ENCODE measurements at regions not wholly inside any gene's neighbourhood (a gene's known extent, or its start where the extent isn't known, plus 50 kb on each side); places are given as distances from the start of the nearest gene placed in this dataset.
"Not testable (repeated sequence)": the region's sequence is repeated elsewhere in the genome, so short reads cannot be mapped to it uniquely, and the experiment has no call there.

DNA sequence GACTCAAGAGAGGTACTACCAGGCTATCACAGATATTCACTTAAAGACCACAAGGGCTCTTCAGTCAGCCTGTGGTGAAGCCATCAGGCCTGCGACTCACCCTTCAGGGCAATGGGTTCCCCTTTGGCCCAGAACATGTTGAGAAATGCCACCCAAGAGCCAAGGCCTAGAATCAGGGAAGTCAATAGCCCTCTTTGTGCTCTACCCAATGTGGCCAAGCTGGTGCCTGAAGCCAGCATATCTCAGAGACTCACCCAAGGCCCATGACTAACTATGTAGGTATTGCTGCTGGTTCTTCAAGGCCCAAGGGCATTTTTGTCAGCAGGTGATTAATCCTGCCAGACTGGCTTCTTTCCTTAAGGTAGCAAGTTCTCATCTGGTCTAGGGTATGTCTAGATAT is 338.9 kb upstream of the SETBP1 start:
- DNase-seq (ENCODE audit: low spot score) = no peak

GRCh38 chr18:44342162-44342561 is 338.5 kb upstream of the SETBP1 start:
- no peak for DNase-seq (ENCODE audit: low spot score)

- DNase-seq (ENCODE audit: low spot score) = no peak
Measured at GRCh38 chr18:44342946-44343345, 337.7 kb upstream of the SETBP1 start.

GRCh38 chr18:44343570-44343969 is 337.1 kb upstream of the SETBP1 start:
- no peak for DNase-seq (ENCODE audit: low spot score)

DNA sequence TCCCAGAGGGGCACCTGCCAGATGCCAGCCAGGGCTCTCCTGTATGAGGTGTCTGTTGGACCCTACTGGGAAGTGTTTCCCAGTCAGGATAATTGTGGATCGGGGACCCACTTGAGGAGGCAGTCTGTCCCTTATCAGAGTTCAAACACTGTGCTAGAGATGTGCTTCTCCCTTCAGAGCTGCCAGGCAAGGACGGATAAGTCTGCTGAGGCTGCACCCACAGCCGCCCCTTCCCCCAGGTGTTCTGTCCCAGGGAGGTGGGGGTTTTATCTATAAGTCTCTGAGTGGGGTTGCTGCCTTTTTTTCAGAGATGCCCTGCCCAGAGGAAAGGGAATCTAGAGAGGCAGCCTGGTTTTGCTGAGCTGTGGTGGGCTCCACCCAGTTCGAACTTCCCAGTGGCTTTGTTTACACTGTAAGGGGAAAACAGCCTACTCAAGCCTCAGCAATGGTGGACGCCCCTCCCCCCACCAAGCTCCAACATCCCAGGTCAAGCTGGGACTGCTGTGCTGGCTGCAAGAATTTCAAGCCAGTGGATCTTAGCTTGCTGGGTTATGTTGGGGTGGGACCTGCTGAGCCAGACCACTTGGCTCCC is 324.0 kb upstream of the SETBP1 start:
- no peak for DNase-seq (ENCODE audit: low spot score)

- no peak for DNase-seq (ENCODE audit: low spot score)
Measured at GRCh38 chr18:44358402-44358801, 322.3 kb upstream of the SETBP1 start.

GRCh38 chr18:44359741-44360140 is 320.9 kb upstream of the SETBP1 start:
- not testable (repeated sequence) for DNase-seq (ENCODE audit: low spot score)

DNA sequence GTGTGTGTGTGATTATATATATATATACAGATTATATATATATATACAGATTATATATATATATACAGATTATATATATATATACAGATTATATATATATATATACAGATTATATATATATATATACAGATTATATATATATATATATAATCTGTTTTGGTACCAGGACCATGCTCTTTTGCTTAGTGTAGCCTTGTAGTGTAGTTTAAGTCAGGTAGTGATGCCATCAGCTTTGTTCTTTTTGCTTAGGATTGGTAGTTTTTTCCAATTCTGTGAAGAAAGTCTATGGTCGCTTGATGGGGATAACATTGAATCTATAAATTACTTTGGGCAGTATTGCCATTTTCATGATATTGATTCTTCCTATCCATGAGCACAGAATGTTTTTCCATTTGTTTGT is 318.5 kb upstream of the SETBP1 start:
- not testable (repeated sequence) for DNase-seq (ENCODE audit: low spot score)

- no peak for DNase-seq (ENCODE audit: low spot score)
Measured at GRCh38 chr18:44370861-44371260, 309.8 kb upstream of the SETBP1 start.

- DNase-seq (ENCODE audit: low spot score) = no peak
Measured at GRCh38 chr18:44374966-44375365, 305.7 kb upstream of the SETBP1 start.

GRCh38 chr18:44386401-44386800 is 294.3 kb upstream of the SETBP1 start:
- no peak for DNase-seq (ENCODE audit: low spot score)

GRCh38 chr18:44388329-44388728 is 292.4 kb upstream of the SETBP1 start:
- no peak for DNase-seq (ENCODE audit: low spot score)

- no peak for DNase-seq (ENCODE audit: low spot score)
Measured at GRCh38 chr18:44392933-44393332, 287.8 kb upstream of the SETBP1 start.

DNA sequence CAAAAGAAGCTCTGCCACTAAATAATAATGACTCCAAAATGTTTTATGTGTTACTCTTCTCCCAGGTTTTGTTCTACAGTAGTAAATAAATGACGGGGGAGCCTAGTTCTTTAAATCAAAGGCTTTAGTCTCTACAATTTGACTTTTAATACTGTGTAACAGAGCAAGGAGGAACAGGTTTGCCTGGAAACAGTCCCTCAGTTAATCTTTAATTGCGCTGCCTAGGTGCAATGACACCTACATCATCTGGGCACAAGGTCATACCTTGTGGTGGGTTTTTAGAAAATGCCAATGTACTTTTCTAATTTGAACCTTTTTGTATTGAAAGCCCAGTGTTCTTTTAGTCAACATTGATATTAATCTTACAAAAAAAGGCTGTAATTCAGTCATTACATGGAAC is 287.3 kb upstream of the SETBP1 start:
- no peak for DNase-seq (ENCODE audit: low spot score)

DNA sequence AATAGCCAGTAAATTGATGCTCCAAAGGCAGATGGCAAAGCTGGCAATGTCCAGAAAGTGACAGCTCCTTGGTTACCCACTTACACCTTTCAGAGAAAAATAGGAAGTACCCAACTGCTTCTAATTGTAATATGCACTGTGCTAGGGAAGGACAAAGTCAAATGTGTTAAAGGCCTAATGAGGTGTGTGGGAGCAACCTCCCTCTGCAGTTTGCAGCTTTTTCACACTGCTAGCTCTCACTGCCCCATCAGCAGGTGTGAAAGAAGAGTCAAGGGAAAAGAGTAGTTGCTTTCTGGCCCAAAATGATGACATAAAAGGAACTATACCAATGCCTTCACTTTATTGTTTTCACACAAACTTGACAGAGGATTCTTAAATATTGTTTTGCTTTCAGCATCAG is 284.1 kb upstream of the SETBP1 start:
- no peak for DNase-seq (ENCODE audit: low spot score)

GRCh38 chr18:44409071-44409470 is 271.6 kb upstream of the SETBP1 start:
- no peak for DNase-seq (ENCODE audit: low spot score)

GRCh38 chr18:44409515-44409914 is 271.2 kb upstream of the SETBP1 start:
- DNase-seq (ENCODE audit: low spot score) = no peak

DNA sequence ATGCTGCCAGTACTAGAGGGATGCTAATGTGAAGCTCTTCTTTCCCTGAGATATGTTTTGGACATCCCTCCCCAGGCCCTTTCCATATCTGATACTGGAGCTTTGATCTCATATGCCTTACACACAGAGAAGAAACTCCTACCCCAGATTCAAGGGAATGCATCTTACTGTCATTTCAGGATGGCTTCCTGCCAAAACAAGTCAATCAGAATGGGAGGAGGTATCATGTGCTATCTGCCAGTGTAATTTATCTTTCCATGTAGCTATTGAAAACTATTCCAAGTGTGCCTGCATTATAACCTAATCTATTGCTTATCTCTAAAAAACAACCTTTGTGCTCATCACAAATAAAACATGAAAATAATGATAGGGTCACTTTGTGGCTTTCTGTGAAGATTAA is 269.9 kb upstream of the SETBP1 start:
- no peak for DNase-seq (ENCODE audit: low spot score)

GRCh38 chr18:44411262-44411905 is 269.3 kb upstream of the SETBP1 start:
- DNase-seq (ENCODE audit: low spot score) = no peak

GRCh38 chr18:44411976-44412375 is 268.7 kb upstream of the SETBP1 start:
- no peak for DNase-seq (ENCODE audit: low spot score)

DNA sequence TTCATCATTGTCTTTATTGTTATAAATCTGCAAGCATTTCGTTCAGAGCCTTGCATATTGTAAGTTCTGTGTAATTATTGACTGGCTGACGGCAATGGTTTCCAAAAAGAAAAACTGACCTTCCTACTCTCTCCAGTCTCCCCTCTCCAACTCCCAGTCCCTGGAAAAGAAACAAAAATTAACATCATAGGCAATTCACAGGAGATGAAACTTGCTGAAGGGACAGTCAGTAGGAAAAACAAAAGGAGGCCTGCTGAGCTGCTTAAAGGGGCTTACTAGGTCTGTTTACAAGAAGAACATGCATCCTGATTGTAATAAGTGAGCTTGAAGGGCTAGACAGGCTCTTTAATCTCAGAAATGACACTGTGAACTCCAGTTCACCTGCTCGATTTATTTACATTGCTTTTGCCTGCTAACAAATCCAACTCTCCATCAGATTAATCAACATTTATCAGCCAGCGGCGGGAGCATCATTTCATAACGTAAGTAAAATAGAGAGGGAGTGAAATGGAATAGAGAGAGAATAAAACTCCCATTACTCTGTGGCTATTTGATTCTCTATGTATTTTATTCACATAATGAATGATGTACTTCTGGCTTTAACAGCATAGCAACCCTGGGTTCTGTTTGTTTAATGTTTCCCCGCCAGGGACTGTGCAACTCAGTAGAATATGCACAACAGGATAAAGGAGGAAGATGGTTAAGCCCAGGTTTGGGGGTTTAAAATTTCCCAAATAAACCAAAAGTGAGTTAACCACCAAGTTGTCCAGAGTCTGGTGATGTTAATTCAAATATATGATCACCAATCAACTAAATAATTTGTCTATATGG is 256.7 kb upstream of the SETBP1 start:
- DNase-seq (ENCODE audit: low spot score) = no peak

- DNase-seq (ENCODE audit: low spot score) = no peak
Measured at GRCh38 chr18:44424645-44425035, 256.0 kb upstream of the SETBP1 start.

DNA sequence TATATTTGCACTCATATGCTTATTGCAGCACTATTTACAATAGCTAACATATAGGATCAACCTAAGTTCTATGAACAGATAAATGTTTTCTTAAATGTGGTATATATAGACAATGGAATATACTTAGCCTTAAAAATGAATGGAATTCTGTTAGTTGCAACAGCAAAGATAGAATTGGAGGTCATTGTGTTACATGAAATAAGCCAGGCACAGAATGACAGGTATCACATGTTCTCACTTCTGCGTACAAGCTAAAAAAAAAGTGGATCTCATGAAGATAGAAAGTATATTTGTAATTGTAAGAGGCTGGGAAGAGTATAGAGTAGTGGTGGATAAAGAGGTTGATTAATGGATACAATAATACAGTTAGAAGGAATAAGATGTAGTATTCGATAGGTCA is 255.5 kb upstream of the SETBP1 start:
- DNase-seq (ENCODE audit: low spot score) = no peak

All from activated CD4-positive, alpha-beta T cell treated with anti-CD3 and anti-CD28 coated beads, Interleukin-2, Interleukin-4, amounts not matched to agents 100 ng/mL and 50 ng/mL, durations not matched to agents 16 hours and 8 hours (primary cell).